ENCODE measurements at regions not wholly inside any gene's neighbourhood (a gene's known extent, or its start where the extent isn't known, plus 50 kb on each side); places are given as distances from the start of the nearest gene placed in this dataset.
"Not testable (repeated sequence)": the region's sequence is repeated elsewhere in the genome, so short reads cannot be mapped to it uniquely, and the experiment has no call there.

DNA sequence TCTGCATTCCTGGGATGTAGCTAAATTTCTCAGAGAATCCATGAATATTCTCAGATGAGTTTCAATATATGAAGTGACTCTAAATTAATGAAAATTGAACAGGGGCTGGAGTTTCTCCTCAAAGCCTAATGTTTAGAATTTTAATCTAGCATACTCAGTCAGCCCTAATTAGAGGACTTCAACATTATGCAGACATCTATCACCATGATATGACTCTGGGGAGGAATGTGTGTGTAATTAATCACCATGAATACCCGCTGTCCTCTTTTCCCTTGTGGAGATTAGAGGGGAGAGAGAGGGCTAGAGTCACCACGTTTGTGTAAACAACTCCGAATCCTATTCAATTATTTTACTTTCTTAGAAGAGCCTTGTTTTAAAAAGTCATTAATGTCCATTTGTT, 698.6 kb upstream of the MDGA2 start:
- peaks cover 5% of the 10 kb centered on the region for H3K9me3 Mint-ChIP-seq
- H3K4me1 Mint-ChIP-seq (ENCODE audit: low read depth) = no peaks in the 10 kb centered on the region
- H3K36me3 Mint-ChIP-seq (ENCODE audit: low read depth) = no peaks in the 10 kb centered on the region
- no peaks in the 10 kb centered on the region for H3K27me3 Mint-ChIP-seq
- no peak overlapping the region for H3K4me3 Mint-ChIP-seq
- no peak for DNase-seq
- no peak overlapping the region for H3K27ac Mint-ChIP-seq

DNA sequence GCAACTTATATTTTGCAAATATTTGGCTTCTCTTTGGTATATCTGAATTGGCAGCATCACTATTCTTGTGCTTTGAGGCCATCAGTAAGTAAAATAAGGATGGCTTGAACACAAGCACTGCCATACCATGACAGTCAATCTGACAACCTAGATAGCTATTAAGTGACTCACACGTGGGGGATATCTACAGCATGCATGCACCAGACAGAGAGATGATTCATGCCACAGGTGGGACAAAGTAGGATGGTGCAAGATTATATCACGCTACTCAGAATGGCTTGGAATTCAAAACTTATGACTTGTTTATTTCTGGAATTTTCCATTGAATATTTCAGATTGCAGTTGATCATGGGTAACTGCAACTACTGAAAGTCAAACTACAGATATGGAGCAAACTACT, 675.6 kb upstream of the MDGA2 start:
- no peak overlapping the region for H3K4me3 Mint-ChIP-seq
- no peaks in the 10 kb centered on the region for H3K4me1 Mint-ChIP-seq (ENCODE audit: low read depth)
- H3K36me3 Mint-ChIP-seq (ENCODE audit: low read depth) = no peaks in the 10 kb centered on the region
- DNase-seq = no peak
- H3K9me3 Mint-ChIP-seq = peaks cover 3% of the 10 kb centered on the region
- H3K27me3 Mint-ChIP-seq = no peaks in the 10 kb centered on the region
- H3K27ac Mint-ChIP-seq = no peak overlapping the region

DNA sequence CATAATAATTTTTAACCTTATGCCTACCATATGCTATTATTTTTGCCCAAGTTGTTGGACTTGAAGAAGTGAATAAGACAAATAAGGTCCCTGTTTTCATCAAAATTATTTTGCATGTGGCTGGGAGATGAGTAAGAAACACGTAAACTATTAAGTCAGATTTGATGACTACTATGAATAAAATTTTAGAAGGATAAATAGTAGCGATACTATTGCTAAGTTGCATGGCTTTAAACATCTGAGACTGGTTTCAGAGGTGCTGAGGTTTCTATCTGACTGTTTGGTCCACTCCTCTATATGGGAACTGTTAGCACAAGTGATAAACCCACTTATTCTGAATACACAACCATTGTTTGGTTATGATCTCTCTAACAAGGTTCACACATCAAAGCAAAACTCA, 674.3 kb upstream of the MDGA2 start:
- H3K27me3 Mint-ChIP-seq = no peaks in the 10 kb centered on the region
- H3K9me3 Mint-ChIP-seq = peaks cover 2% of the 10 kb centered on the region
- H3K4me1 Mint-ChIP-seq (ENCODE audit: low read depth) = no peaks in the 10 kb centered on the region
- no peak for DNase-seq
- no peak overlapping the region for H3K4me3 Mint-ChIP-seq
- H3K27ac Mint-ChIP-seq = no peak overlapping the region
- no peaks in the 10 kb centered on the region for H3K36me3 Mint-ChIP-seq (ENCODE audit: low read depth)

DNA sequence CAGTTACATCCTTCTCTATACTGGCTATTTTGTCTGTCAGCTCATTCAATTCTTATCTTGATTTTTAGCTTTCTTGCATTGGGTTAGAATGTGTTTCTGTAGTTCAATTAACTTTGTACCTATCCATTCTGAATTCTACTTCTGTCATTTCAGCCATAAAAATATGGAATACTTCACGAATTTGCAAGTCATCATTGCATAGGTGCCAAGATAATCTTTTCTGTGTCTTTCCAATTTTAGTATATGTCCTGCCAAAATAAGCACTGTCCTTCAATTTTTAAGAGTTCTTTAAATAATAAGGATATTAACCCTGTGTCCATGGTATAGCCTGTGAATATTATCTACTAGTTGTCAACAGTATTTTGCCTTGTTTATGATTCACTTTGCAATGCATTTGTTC, 665.7 kb upstream of the MDGA2 start:
- no peak for DNase-seq
- H3K4me1 Mint-ChIP-seq (ENCODE audit: low read depth) = no peaks in the 10 kb centered on the region
- no peak overlapping the region for H3K27ac Mint-ChIP-seq
- H3K36me3 Mint-ChIP-seq (ENCODE audit: low read depth) = no peaks in the 10 kb centered on the region
- no peak overlapping the region for H3K4me3 Mint-ChIP-seq
- H3K9me3 Mint-ChIP-seq = peaks cover 17% of the 10 kb centered on the region
- no peaks in the 10 kb centered on the region for H3K27me3 Mint-ChIP-seq

DNA sequence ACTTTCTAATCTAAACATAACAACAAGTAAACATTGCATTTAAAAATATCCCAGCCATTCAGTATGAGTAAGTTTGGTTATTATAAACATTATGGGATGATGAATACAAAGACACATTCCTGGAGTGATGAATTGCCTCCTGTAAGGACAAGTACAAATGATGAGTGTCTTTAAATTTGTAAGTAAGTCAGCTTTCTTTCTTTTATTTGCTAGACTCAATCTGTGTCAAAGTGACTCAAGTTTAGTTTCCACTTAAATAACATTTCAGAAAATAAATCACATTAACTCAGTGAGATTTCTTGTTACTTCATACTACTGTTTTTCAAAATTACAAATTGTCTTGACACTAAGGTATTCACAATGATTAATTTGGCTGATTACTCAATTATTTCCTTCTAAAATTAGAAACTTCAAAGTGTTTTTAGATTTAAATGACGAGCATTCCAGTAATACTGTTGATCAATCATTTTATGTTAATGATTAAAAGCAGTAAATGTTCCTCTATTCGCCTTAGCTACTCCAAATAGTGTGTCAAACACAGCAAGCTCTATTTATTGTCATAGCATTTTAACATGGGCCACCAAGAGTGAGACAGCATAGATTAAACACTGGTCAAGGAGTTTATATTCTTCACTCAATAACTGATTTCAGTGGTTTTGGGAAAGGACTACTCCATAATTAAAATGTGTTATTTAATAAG, 658.0 kb upstream of the MDGA2 start:
- no peak overlapping the region for H3K4me3 Mint-ChIP-seq
- no peaks in the 10 kb centered on the region for H3K27me3 Mint-ChIP-seq
- H3K4me1 Mint-ChIP-seq (ENCODE audit: low read depth) = no peaks in the 10 kb centered on the region
- no peak for DNase-seq
- H3K9me3 Mint-ChIP-seq = peaks cover 12% of the 10 kb centered on the region
- no peaks in the 10 kb centered on the region for H3K36me3 Mint-ChIP-seq (ENCODE audit: low read depth)
- H3K27ac Mint-ChIP-seq = no peak overlapping the region

DNA sequence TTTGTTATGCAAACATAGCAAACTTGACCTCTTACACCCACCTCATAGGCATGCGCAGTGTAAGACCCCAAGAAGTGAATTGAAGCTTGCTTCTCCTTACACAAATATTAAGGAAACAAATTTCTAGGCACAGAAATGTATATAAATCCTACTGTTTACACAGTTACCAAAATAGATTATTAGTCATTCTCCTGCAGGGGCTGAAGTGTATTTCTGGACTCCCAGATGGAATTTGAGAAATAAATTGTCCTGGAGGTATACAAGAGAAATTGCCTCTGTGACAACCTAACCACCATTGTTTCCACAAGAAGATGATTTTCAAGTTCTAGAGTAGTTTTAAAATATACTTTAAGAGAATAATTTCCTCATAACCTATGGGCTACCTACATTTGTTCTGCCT, 656.0 kb upstream of the MDGA2 start:
- H3K9me3 Mint-ChIP-seq = peaks cover 4% of the 10 kb centered on the region
- no peak overlapping the region for H3K27ac Mint-ChIP-seq
- H3K4me3 Mint-ChIP-seq = no peak overlapping the region
- DNase-seq = no peak
- H3K4me1 Mint-ChIP-seq (ENCODE audit: low read depth) = no peaks in the 10 kb centered on the region
- no peaks in the 10 kb centered on the region for H3K27me3 Mint-ChIP-seq
- H3K36me3 Mint-ChIP-seq (ENCODE audit: low read depth) = no peaks in the 10 kb centered on the region

DNA sequence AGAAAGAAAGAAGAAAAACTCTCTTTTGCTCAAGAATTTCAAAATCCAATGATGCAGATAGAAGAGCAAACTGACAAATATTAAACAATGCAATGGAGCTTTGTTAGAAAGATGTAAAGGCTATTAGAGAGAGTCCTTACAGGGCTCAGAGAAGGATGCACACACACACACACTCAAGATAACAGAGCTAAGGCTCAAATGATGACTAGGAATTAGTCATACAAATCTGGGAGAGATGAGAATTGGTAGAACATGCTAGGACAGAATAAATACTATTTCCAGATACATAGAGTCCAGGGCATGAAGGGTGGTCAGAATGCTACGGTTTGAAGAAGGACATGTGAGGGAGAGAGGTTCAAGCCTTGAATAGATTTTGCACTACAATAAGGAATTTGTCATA, 650.1 kb upstream of the MDGA2 start:
- Mint-ChIP-seq H3K4me3 (no peak overlapping the region), H3K27ac (no peak overlapping the region), H3K9me3 (peaks cover 4% of the 10 kb centered on the region), H3K4me1 (ENCODE audit: low read depth) (no peaks in the 10 kb centered on the region), H3K36me3 (ENCODE audit: low read depth) (no peaks in the 10 kb centered on the region), H3K27me3 (no peaks in the 10 kb centered on the region)
- DNase-seq = no peak

DNA sequence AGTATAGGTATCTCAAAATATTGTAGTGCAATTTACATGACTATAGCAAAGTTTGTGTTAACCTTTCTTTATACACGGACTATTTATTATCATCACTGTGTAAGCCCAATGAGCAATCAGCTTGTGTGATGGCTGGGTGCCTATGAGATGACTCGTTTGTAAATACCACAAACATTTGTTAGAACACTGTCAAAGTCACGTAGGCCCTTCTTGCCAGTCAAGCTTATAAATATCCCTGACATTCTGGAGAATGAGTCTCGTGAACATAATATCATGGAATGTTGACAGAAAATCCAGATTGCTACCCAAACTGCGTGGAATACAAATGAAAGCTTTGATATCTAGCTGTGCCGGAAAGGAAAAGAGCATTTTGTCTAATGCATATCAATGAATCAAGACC, 648.3 kb upstream of the MDGA2 start:
- Mint-ChIP-seq H3K27me3 (no peaks in the 10 kb centered on the region), H3K27ac (no peak overlapping the region), H3K36me3 (ENCODE audit: low read depth) (no peaks in the 10 kb centered on the region), H3K9me3 (peaks cover 4% of the 10 kb centered on the region), H3K4me1 (ENCODE audit: low read depth) (no peaks in the 10 kb centered on the region), H3K4me3 (no peak overlapping the region)
- no peak for DNase-seq

DNA sequence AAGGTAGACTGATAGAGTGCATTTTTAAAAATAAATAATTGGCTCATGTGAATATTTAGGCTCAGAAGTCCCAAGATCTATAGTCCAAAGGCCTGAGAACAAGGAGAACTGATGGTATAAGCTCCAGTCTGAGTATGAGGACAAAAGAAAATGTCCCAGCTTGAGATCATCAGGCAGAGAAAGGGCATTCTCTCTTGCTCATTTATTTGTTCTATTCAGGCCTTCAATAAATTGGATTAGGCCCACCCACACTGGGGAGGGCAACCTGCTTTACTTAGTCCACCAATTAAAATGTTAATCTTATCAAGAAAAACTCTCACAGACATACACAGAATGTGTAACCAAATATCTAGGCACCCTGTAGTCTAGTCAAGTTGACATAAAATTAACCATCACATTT, 644.4 kb upstream of the MDGA2 start:
- no peak overlapping the region for H3K4me3 Mint-ChIP-seq
- H3K27ac Mint-ChIP-seq = no peak overlapping the region
- H3K4me1 Mint-ChIP-seq (ENCODE audit: low read depth) = no peaks in the 10 kb centered on the region
- no peaks in the 10 kb centered on the region for H3K27me3 Mint-ChIP-seq
- H3K36me3 Mint-ChIP-seq (ENCODE audit: low read depth) = no peaks in the 10 kb centered on the region
- DNase-seq = no peak
- H3K9me3 Mint-ChIP-seq = peaks cover 6% of the 10 kb centered on the region

DNA sequence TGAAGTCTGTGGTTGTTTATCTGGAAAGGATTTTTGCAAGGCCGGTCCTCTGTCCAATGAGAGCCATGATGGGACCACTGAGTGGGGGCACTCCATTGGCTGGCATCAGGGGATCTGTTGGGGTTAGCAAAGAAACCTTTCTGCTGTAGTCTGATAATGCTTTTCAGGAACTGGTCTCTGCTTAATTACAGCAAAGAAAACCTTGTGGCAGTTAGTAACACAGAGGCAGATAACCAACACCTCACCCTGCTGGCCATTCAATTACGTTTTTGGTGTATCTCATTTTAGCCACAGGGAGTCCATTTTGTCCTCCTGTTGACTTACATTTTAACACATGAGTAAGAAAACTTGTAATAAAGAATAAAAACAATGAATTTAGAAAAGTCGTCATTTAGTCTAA, 629.3 kb upstream of the MDGA2 start:
- no peaks in the 10 kb centered on the region for H3K36me3 Mint-ChIP-seq (ENCODE audit: low read depth)

DNA sequence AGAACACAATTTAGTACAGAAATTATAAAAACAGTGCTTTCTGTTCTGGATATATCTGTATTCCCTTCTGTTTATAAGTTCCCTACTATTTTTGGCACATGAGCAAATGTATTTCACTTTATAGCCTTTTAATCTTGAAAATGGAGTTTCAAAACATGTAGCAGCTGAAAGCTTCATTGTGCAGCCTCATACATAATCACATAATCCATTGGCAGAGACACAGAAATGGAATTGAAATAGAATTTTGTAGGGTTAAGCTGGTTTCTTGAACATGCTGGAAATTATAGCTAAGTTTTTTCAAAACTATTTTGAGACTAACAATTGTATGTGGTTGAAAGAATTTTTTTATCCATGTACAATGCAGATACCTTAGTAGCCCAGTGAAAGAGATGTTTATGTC, 614.3 kb upstream of the MDGA2 start:
- no peaks in the 10 kb centered on the region for H3K36me3 Mint-ChIP-seq (ENCODE audit: low read depth)
- no peak overlapping the region for H3K27ac Mint-ChIP-seq
- H3K4me1 Mint-ChIP-seq (ENCODE audit: low read depth) = no peaks in the 10 kb centered on the region
- H3K9me3 Mint-ChIP-seq = no peaks in the 10 kb centered on the region
- H3K4me3 Mint-ChIP-seq = no peak overlapping the region
- DNase-seq = no peak
- H3K27me3 Mint-ChIP-seq = no peaks in the 10 kb centered on the region

More for the DNA sequence above, 629.3 kb upstream of the MDGA2 start:
- peaks cover 3% of the 10 kb centered on the region for H3K9me3 Mint-ChIP-seq
- no peaks in the 10 kb centered on the region for H3K27me3 Mint-ChIP-seq
- H3K4me3 Mint-ChIP-seq = no peak overlapping the region
- H3K27ac Mint-ChIP-seq = no peak overlapping the region
- H3K4me1 Mint-ChIP-seq (ENCODE audit: low read depth) = no peaks in the 10 kb centered on the region
- DNase-seq = no peak

DNA sequence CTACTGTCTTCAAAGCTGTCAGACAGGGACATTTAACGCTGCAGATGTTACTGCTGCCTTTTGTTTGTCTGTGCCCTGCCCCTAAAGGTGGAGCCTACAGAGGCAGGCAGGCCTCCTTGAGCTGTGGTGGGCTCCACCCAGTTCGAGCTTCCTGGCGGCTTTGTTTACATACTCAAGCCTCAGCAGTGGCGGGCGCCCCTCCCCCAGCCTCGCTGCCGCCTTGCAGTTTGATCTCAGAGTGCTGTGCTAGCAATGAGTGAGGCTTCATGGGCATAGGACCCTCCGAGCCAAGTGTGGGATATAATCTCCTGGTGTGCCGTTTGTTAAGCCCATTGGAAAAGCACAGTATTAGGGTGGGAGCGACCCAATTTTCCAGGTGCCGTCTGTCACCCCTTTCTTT, 609.8 kb upstream of the MDGA2 start:
- H3K27ac Mint-ChIP-seq; H3K4me1 Mint-ChIP-seq (ENCODE audit: low read depth); H3K4me3 Mint-ChIP-seq; H3K36me3 Mint-ChIP-seq (ENCODE audit: low read depth); H3K27me3 Mint-ChIP-seq; DNase-seq: not testable (repeated sequence)
- H3K9me3 Mint-ChIP-seq = peaks cover 12% of the 10 kb centered on the region

DNA sequence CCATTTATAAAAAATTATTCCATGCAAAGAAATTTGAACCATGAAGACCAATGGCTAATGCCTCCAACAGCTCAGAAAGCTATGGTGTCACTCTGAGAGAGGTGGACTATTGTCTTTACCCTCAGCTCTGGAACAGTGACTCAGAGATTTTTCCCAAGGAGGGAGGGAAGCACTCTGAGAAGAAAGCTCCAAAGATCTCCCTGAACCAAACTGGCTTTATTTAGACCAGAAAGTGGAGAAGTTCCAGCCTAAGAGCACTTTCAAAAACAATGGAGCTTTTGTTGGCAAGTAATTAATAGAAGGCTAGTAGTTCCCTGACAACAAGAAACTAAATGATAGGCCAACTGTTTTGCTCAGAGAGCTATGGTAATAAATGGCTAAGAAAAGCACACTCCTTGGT, 599.9 kb upstream of the MDGA2 start:
- DNase-seq = no peak
- H3K36me3 Mint-ChIP-seq (ENCODE audit: low read depth) = no peaks in the 10 kb centered on the region

DNA sequence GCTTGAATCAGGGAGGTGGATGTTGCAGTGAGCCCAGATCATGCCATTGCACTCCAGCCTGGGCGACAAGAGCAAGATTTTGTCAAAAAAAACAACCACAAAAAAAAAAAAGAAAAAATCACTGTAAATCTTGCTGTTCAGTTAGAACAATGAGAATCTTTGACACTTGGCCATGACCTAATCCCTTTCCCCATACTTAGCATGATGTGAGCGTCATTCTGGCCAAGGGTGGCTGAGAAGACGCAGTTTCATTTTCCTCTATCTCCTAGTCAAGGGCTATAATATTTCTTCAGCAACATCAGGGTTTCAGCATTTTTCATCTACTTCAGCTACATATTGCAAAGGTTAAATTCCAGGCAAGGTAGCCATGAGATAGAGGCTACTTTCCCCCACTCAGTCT, 599.4 kb upstream of the MDGA2 start:
- DNase-seq = no peak
- no peak overlapping the region for H3K4me3 Mint-ChIP-seq
- no peak overlapping the region for H3K27ac Mint-ChIP-seq
- H3K9me3 Mint-ChIP-seq = peaks cover 9% of the 10 kb centered on the region
- no peaks in the 10 kb centered on the region for H3K36me3 Mint-ChIP-seq (ENCODE audit: low read depth)
- no peaks in the 10 kb centered on the region for H3K4me1 Mint-ChIP-seq (ENCODE audit: low read depth)
- H3K27me3 Mint-ChIP-seq = no peaks in the 10 kb centered on the region

More for the DNA sequence above, 599.9 kb upstream of the MDGA2 start:
- Mint-ChIP-seq H3K4me3 (no peak overlapping the region), H3K9me3 (peaks cover 9% of the 10 kb centered on the region), H3K27me3 (no peaks in the 10 kb centered on the region), H3K4me1 (ENCODE audit: low read depth) (no peaks in the 10 kb centered on the region), H3K27ac (no peak overlapping the region)

DNA sequence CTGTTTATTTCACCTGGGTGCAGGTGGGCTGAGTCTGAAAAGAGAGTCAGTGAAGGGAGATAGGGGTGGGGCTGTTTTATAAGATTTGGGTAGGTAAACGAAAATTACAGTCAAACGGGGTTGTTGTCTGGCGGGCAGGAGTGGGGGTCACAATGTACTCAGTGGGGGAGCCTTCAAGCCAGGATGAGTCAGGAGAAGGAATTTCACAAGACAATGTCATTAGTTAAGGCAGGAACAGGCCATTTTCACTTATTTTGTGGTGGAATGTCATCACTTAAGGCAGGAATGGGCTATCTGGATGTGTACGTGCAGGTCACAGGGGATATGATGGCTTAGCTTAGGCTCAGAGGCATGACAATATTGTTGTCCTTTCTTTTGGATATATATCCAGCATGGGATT, 592.5 kb upstream of the MDGA2 start:
- DNase-seq; H3K9me3 Mint-ChIP-seq; H3K27ac Mint-ChIP-seq; H3K4me3 Mint-ChIP-seq; H3K27me3 Mint-ChIP-seq; H3K4me1 Mint-ChIP-seq (ENCODE audit: low read depth); H3K36me3 Mint-ChIP-seq (ENCODE audit: low read depth): not testable (repeated sequence)

DNA sequence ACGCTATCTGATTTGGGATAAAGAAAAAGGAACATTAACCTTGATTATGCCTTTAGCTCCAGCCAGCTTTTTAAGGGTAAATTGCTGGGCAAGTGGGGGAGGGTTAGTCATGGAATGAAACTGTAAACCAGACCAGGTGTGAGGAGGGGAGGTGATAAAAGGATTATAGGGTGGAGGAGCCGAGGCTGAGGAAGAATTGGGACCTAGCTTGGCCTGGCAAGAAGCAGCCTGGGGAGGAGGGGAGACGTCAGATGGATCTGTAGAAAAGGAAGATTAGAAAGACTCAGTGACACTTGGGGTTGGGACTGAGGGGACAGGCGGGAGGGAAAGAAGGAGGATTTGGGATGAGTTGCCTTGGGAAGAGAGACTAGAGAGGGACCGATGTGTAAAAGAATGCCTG, 590.8 kb upstream of the MDGA2 start:
- H3K27me3 Mint-ChIP-seq; H3K27ac Mint-ChIP-seq; DNase-seq; H3K36me3 Mint-ChIP-seq (ENCODE audit: low read depth); H3K4me3 Mint-ChIP-seq; H3K4me1 Mint-ChIP-seq (ENCODE audit: low read depth); H3K9me3 Mint-ChIP-seq: not testable (repeated sequence)
